HG02759 (cell line): ENCODE measurements at regions not wholly inside any gene's neighbourhood (a gene's known extent, or its start where the extent isn't known, plus 50 kb on each side); places are given as distances from the start of the nearest gene placed in this dataset.

Experiments
- ATAC-seq: cut with Tn5 transposase; IDR thresholded peaks from one replicate; pipeline ENCODE4 v1.9.1; 2021; ENCODE audit warnings: mild to moderate bottlenecking, moderate library complexity; ENCODE audit not compliant: unreplicated experiment

DNA sequence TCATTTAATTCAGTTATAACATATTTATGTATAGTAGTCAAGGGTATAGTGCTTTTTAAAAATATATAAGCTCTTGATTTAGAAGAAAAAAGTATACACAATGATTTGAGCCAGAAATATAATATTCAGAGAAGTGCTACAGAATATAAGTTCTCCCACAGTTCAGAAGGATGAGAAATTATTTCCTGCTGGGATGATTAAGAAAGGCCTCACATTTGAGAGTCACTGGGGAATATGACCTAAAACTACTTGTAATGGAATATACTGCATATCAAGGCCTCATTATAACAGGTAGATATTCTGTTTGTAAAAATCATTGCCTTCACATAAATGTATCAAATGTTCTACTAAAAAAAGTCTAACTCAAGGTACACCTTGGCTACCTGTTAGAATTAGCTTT, 203.5 kb downstream of the MBD2 start:
- ATAC-seq: no peak

DNA sequence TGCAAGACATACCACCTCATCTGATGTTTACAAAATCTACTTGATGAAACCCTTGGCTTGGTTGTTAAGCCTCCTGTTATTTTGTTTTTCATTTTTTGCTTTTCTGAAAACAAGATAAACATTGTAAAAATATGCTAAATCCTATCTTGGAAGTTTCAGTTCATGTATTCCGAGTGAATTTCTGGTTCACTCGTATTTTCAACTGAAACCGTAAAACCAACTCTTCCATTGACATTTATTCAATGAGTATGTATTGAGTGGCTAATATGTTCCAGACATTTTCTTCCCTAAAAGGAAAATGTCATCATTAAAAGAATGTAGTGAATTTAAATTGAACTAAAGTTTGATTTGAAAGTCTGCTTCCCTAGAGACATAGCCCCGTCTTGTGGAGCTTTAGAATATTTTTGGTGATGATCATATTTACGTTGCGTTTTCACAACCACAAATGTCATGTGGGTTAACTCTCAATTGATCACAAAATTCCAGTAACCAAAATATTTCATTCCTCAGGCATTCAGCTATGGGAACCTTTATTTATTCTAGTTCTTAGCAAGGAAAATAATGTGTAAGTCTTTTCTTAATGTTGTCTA, 204.2 kb downstream of the MBD2 start:
- no peak for ATAC-seq

DNA sequence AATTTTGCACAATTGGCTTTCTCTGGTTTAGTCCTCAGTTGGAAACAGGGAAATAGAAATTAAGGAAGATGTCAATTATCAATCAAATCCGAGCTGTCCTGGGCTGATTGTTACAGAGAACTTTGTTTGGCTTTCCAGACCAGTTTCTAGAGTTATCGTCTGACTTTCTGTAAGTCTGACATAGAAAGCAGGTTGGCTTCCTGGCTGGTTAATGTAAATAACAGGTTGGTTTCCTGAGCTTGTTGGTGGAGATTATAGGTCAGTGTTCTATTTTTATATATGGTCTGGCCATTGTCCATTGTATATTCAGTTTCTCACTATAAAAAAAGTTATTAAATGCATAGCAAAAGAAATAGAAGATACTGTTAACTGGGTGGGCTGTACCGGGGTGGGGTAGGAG, 204.8 kb downstream of the MBD2 start:
- ATAC-seq: no peak

DNA sequence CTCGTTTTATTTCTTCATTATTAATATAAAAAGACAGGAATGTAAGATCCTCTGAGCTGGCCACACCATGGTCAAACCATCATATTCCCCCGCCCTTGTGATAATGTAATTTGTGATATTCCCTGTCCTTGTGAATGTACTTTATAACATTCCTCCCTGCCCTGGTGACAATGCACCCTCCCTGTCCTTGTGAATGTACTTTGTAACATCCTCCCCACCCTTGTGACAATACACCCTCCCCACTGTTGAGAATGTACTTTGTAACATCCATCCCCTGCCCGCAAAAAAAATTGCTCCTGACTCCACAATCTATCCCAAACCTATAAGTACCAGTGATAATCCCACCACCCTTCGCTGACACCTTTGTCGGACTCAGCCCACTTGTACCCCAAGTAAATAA, 211.0 kb downstream of the MBD2 start:
- ATAC-seq: no peak

DNA sequence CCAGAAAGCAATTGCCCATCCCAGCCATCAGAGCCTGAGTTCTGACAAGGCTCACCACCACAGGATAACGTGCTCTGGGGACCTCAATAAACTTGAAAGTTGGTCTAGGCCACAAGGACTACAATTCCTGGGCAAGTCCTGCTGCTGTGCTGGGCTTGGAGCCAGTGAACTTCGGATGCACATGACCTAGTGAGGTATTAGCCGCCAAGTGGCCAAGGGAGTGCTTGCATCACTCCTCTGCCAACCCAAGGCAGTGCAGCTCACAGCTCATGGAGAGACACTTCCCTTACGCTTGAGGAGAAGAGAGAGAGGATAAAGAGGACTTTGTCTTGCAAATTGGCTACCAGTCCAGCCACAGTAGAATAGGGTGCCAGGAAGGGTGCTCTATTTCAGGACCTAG, 219.6 kb downstream of the MBD2 start:
- no peak for ATAC-seq

DNA sequence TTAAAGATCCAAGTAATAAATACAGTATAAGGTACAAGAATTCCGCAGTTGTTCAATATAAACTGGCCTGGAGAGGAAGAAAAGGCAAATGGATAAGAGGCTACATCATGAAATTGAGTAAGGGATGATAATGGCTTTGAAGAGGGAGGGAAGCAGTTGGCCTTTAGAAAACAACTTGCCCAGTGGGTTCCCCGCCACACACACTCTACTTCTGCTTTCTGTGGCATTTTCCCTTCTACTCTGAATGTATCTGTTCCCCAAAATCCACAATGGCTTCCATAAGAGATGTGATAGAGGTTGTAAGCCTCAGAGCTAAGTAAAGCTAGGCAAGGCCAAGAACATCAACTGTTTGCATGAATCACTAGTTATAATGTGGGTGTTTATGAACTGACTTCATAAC, 221.3 kb downstream of the MBD2 start:
- no peak for ATAC-seq

DNA sequence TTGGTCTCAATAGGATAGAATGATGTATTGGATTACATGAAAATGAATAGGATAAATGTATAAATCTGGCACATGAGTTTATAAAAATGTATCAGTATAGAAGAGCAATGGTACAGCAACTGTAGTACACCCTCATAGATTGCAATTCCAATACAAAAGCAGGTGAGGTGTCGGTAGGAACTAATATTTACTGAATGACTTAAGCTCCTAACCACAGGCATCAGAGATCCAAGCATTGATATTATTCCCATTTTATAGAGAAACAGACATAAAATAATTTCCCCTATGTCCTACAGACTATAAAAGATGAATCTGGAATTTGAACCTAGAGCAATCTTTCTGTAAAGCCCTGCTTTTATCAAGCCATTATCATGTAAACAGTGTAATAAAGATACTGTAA, 227.4 kb downstream of the MBD2 start:
- no peak for ATAC-seq

DNA sequence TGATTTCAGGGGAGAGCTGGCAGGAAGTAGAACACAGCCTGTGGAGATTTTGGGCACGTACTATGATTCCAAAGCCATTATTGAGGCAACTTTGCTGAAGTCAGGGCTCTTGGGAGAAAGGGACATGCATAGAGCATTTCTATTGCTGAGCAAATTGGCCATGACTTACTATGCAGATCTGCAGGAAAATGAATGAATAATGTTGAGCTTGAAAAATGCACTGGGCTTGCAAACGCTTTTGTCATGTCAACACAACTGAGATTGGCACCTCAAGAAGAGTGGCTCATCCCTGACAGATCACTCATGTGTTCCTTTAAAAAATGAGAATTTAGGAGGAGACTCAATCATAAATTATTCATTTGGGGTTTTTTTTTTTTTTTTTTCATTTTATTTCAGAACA, 230.5 kb downstream of the MBD2 start:
- ATAC-seq: no peak

DNA sequence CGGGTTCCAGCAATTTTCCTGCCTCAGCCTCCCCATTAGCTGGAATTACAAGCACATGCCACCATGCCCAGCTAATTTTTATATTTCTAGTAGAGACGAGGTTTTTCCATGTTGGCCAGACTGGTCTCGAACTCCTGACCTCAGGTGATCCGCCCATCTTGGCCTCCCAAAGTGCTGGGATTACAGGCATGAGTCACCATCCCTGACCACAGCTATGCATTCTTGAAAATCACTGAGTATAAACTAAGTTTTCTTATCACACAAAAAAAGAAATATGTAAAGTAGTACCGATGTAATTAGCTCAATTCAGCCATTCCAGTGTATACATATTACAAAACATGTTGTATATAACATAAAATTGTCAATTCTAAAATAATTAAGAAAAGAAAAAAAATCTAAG, 232.7 kb downstream of the MBD2 start:
- no peak for ATAC-seq

DNA sequence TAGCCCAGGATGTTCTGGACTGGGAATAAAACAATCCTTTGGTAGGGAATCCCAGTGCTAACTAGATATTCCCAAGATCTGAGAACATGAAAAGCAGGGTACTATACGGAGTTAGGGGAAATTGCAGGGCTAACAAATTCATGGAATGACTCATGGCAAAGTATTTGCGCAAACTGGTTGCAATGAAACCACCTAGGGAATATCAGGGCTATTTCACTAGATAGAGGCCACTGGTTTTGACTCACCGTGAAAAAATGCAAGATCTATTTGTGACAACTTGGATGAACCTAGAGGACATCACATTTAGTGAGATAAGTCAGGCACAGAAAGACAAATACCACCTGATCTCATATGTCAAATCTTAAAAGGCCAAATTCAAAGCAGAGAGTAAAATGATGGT, 233.3 kb downstream of the MBD2 start:
- no peak for ATAC-seq

DNA sequence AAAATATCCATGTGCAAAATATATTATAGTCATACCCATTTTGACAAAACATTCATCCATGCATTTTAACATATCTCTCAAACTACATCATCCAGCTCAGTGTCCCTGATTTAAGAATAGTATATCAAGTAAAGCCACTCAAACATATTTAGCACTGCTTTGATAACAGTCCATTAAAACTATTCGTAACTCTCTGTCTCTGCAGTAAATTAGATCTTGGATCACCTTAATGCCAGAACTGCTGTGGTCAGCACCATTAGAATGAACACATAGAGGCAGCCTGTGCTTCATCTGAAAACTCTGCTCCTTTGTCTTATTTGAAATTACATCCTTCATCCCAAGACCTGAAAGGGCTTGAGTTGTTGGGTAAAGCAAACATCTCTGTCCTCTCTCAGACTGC, 234.0 kb downstream of the MBD2 start:
- ATAC-seq: no peak

DNA sequence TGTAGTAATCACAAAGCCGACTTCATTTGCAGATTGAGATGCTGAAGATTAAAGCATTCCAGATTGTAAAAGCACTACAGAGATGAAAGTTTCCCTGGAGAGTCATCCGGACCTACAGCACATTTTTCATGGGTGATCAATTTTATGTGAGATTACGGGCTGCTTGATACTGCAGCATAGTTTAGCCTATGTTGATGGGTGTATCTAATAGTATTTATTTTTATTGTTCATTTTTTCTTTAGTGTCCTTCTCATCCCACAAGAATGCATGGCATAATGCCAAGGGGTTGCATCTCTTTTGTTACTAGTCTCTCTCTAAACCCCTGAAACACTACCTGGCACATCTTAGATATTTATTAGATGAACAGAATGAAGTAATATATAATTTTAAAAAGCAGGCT, 240.4 kb downstream of the MBD2 start:
- no peak for ATAC-seq

DNA sequence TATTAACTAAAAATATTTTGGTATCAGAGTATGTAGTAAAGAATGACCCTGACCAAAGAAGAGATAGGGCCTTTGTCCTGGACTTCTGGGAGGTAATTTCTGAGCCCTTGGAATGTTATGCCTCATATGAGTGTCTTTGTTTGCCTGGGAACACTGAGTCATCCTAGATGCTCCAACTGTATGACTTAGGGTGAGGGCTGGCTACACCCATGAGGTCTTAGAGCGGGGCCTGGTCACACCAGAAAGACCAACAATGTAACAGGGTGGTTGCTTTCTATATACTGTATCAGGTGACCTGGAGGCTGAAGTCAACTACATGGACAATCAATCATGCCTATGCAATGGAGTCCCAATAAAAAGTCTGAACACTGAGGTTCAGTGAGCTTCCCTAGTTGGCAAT, 253.1 kb downstream of the MBD2 start:
- no peak for ATAC-seq

DNA sequence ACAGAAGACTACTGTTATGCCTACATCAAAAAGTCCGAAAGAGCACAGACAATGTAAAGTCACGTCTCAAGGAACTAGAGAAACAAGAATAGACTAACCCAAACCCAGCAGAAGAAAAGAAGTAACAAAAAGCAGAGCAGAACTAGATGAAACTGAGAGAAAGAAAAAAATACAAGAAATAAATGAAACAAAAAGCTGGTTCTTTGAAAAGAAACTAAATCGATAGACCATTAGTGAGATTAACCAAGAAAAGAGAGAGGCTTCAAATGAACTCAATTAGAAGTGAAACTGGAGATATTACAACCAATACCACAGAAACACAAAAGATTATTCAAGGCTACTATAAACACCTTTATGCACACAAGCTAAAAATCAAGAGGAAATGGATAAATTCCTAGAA, 271.8 kb downstream of the MBD2 start:
- ATAC-seq: no peak

DNA sequence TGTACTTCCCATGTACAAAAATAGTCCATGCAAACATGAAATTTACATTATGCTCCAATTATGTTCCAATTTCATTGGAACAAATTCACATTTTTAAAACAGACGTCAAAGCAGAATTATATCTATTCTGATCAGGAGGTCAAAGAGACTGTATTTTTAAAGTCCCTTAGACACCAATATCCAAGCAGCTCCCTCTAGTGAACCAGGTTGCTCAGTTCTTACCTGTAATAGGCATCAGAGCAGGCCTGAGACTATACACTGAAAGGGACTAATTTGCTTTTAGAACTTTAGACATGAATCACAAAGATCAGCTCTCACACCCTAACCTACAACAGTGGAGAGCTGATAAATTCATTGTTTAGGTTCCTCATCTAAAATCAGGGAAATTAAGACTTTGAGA, 273.9 kb downstream of the MBD2 start:
- no peak for ATAC-seq

DNA sequence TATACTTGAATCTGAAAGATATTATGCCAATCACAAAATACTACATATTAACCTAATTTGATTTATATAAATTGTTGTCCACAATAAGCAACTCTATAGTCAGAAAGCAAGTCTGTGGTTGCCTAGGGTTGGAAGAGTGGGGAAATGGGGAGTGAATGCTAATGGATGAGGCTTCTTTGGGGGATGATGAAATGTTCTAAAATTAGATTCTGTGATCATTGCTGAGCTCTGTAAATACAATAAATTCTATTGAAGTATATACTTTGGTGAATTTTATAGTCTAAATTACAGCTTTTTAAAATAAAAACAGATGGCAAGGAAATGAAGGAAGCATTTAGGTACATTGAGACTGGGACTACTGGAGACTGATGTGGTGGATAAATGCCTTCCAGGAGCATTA, 275.5 kb downstream of the MBD2 start:
- no peak for ATAC-seq

DNA sequence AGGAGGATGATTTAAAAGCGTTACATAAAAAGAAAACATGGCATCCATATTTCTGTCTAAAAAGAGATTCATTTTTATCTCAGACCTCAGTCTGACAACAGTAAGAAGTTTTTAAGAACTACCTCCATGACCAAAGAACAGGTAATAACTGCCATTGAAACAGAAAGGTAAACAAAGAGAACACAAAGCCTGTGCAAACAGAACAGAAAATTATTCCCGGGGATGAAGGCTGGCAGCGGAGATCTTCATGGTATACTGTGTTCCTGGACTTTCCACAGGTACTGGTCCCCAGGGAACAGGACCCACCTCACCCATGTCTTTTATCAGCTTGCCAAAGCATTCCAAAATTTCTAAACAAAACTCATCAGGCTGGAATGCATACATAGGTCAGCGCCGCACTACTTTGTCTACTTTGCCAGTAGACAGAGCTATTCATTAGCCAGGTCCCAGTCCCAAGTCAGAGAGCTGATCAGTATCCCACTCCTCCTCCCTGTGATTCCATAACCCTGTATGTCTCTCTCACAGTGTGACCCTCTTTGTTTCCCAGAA, 277.3 kb downstream of the MBD2 start:
- ATAC-seq: no peak

DNA sequence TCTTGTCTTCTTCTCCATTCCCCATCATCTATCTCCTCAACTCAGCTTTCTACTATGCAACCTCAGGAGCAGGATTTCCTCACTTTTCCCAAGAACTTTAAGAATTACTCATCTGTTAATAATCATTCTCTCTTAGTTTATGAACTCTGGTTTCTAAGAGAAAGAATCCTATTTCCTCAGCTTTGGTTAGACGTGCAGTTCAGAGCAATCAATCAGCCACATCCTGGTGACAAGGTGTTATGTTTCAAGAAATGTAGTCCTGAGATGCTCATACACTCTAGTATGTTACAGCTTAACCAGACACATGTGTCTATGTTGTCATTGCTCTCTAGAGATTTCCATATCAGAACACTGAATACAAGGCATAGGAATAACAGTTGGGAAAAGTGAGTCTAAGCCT, 277.9 kb downstream of the MBD2 start:
- no peak for ATAC-seq

DNA sequence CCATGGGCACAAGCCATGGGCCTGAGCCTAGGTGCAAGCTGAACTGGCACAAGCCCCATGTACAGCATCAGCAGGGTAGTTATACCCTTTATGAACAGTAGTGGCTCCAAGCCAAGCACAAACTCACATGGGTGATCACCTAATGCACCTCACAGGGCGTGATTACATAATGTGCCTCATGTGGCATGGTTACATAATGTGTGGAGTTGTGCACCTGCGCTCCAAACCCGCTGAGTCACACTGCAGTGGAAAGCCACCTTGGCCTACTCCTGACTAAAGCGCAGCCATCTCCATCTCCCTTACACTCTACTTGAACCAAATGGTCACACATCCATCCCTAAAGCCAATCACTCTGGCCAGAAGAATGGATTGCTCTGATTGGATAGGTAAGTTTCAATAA, 279.7 kb downstream of the MBD2 start:
- ATAC-seq: no peak

DNA sequence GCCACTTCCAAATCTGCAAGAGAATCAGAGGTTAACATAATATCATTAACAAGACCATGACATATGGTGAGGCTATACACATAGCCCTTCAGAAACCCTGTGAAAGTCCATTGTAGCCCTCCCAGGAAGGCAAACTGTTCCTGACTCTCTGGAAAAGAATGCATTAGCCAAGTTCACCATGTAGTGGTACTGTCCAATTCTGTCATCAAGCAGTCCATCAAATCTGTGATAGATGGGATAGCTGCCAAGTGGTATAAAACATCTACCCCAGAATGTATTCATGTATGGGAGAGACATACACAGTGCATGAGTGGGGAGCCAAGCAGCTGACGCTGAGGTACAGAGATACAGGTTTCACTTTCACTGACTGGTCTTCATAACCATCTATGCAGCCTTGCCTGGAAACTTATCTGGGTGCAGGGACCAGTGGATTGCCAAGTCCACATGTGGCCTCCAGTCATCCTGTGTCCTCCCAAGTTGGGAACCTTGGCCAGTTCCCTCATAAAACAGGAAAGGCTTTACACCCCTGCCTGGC, 281.1 kb downstream of the MBD2 start:
- no peak for ATAC-seq

DNA sequence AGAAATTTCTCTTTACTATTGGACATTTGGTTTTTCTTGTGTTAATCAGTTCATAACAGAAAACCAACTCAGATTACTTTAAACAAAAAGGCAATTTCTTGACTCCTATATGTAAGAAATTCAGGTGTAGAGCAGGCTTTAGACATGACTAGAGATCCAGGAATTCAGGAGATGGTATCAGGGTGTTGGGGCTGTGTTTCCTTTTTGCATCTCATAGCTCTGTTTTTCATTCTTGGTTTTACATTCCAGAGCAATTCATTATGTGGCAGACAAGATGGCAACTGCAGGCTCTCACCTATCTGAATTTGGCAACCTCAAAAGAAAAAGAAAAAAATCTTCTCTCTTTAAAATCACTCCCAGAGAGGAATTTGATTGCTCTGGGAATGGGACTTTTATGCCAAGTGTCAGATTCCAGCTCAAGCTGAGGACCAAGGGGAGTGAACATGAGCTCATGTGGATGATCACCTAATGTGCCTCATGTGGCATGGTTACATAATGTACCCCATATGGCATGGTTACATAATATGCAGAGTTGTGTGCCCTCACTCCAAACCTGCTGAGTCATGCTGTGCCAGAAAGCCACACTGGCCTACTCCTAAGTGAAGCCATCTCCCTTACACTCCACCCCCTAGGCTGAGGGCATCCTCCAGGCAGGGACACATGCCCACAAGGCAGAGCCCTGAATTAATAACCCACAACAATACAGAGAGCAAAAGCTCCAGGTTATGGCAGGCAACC, 282.7 kb downstream of the MBD2 start:
- ATAC-seq: no peak

DNA sequence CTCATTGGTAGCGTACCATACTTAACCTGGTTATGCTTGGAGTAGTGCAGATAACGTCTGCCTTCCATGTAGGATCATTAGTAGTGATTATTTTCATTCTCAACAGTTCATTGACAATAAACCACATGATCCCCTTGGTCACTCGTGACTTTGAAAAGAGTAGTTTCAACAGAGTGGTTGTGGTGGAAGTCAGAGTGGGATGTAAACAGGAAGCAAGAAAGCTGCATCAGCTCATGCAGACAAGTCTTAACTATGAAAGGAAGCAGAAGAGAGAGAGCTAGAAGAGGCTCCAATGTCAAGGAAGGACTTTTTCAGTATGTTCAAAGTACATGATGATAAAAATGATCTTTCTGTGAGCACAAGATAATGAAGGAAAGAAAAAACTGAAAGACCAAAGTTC, 287.4 kb downstream of the MBD2 start:
- ATAC-seq: no peak

DNA sequence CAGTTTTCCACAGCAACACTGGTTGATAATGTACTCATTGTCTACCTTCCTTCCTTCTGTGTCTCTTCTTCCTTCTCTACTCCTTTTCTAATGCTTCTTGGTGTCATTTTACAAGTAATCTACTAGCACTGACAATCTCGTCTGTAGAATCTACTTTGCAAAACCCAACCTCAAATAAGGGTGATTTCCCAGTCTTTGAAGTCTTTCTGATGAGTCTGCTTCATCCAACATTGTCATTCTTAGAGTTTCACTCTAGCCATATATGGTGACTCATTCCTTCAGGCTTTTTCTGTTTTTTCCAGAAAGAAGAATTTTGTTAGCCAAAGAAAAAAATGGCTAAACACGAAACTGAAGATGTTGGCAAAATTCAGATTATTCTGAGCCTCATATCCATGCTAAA, 288.7 kb downstream of the MBD2 start:
- no peak for ATAC-seq
